Liver (tissue), 8 donors: ENCODE measurements at regions not wholly inside any gene's neighbourhood (a gene's known extent, or its start where the extent isn't known, plus 50 kb on each side); places are given as distances from the start of the nearest gene placed in this dataset.

Experiments
- DNase-seq: peaks from one replicate; pipeline ENCODE4 v3.0.0-alpha.2; 2017; ENCODE audit warnings: low spot score
- H3K27ac ChIP-seq, 2 donors: one replicate each; pipeline ENCODE4 v1.7.0; 2013; ENCODE audit warnings: inconsistent platforms in 2 of 2, low read length in 2 of 2, control low read depth in 1 of 2, low read depth in 1 of 2, mild to moderate bottlenecking in 1 of 2
- H3K27me3 ChIP-seq, 4 donors: one replicate each; pipeline versions ENCODE4 v1.6.1 to v1.7.0; 2013; ENCODE audit warnings: low read length in 3 of 4, inconsistent platforms in 1 of 4, mild to moderate bottlenecking in 1 of 4, moderate library complexity in 1 of 4; ENCODE audit not compliant: control insufficient read depth in 4 of 4, insufficient read depth in 4 of 4
- H3K36me3 ChIP-seq, 4 donors: one replicate each; pipeline versions ENCODE4 v1.6.1 to v1.7.0; 2013; ENCODE audit warnings: low read length in 3 of 4, mild to moderate bottlenecking in 3 of 4, low read depth in 1 of 4, moderate library complexity in 1 of 4; ENCODE audit not compliant: control insufficient read depth in 4 of 4, insufficient read depth in 3 of 4
- H3K4me1 ChIP-seq, 4 donors: one replicate each; pipeline versions ENCODE4 v1.6.1 to v1.7.0; 2013; ENCODE audit warnings: low read length in 3 of 4, mild to moderate bottlenecking in 3 of 4, moderate library complexity in 1 of 4; ENCODE audit not compliant: control insufficient read depth in 4 of 4, insufficient read depth in 4 of 4
- H3K4me3 ChIP-seq, 3 donors: one replicate each; pipeline versions ENCODE4 v1.6.1 to v1.7.0; 2013; ENCODE audit warnings: low read length in 3 of 3, control low read depth in 1 of 3, low read depth in 1 of 3, mild to moderate bottlenecking in 1 of 3
- H3K9ac ChIP-seq, 2 donors: one replicate each; pipeline ENCODE4 v1.7.0; 2013; ENCODE audit warnings: low read length in 2 of 2, mild to moderate bottlenecking in 2 of 2, moderate library complexity in 2 of 2, control low read depth in 1 of 2, low read depth in 1 of 2
- H3K9me3 ChIP-seq, 4 donors: one replicate each; pipeline versions ENCODE4 v1.6.1 to v1.7.0; 2013; ENCODE audit warnings: low read length in 3 of 4; ENCODE audit not compliant: control insufficient read depth in 4 of 4
- CTCF ChIP-seq: fragments of 150-350 bp; IDR thresholded peaks from 2 replicates; pipeline ENCODE4 v1.5.1; 2017; ENCODE audit warnings: improper control_type of control experiment, low read depth, low read length; ENCODE audit not compliant: missing input control
- EGR1 ChIP-seq, 2 donors: IDR thresholded peaks; 2 replicates each; pipeline ENCODE4 v1.6.1; 2016 to 2018; ENCODE audit warnings: antibody characterized with exemption in 2 of 2, low read depth in 2 of 2
- FOXA1 ChIP-seq: IDR thresholded peaks from 2 replicates; pipeline ENCODE4 v1.6.1; 2016; ENCODE audit warnings: antibody characterized with exemption
- FOXA2 ChIP-seq: IDR thresholded peaks from 2 replicates; pipeline ENCODE4 v1.6.1; 2016; ENCODE audit warnings: antibody characterized with exemption
- GABPA ChIP-seq, 2 donors: IDR thresholded peaks in 1 of 2; conservative IDR thresholded peaks in 1 of 2; 2 replicates each; pipeline ENCODE4 v1.6.1; 2016; ENCODE audit warnings: antibody characterized with exemption in 2 of 2, mild to moderate bottlenecking in 1 of 2, moderate library complexity in 1 of 2
- HNF4A ChIP-seq, 2 donors: conservative IDR thresholded peaks; 2 replicates each; pipeline ENCODE4 v1.6.1; 2016; ENCODE audit warnings: antibody characterized with exemption in 2 of 2, mild to moderate bottlenecking in 2 of 2
- HNF4G ChIP-seq: IDR thresholded peaks from 2 replicates; pipeline ENCODE4 v1.6.1; 2016; ENCODE audit warnings: antibody characterized with exemption
- NR2F2 ChIP-seq: IDR thresholded peaks from 2 replicates; pipeline ENCODE4 v1.6.1; 2016; ENCODE audit warnings: antibody characterized with exemption
- RAD21 ChIP-seq, 2 donors: IDR thresholded peaks; 2 replicates each; pipeline ENCODE4 v1.6.1; 2016; ENCODE audit warnings: antibody characterized with exemption in 2 of 2, mild to moderate bottlenecking in 2 of 2
- RXRA ChIP-seq, 2 donors: IDR thresholded peaks; 2 replicates each; pipeline ENCODE4 v1.6.1; 2017 to 2018; ENCODE audit warnings: antibody characterized with exemption in 2 of 2, mild to moderate bottlenecking in 1 of 2
- SP1 ChIP-seq: IDR thresholded peaks from 2 replicates; pipeline ENCODE4 v1.6.1; 2018; ENCODE audit warnings: antibody characterized with exemption, mild to moderate bottlenecking
- TAF1 ChIP-seq: conservative IDR thresholded peaks from 2 replicates; pipeline ENCODE4 v1.6.1; 2016; ENCODE audit warnings: antibody characterized with exemption, mild to moderate bottlenecking
- YY1 ChIP-seq: IDR thresholded peaks from 2 replicates; pipeline ENCODE4 v1.6.1; 2016; ENCODE audit warnings: antibody characterized with exemption, mild to moderate bottlenecking
- WGBS: extraction: QIAGEN DNeasy Blood & Tissue Kit; methylation state at CpG from one replicate; pipeline ENCODE4 v1.1.7; 2013; 5-methylcytosine and 5-hydroxymethylcytosine counted together
- TF ChIP-seq, protein P1 (sequence below): IDR thresholded peaks from 2 replicates; pipeline ENCODE4 v1.6.1; 2016; ENCODE audit warnings: antibody characterized with exemption
- TF ChIP-seq, protein P2 (sequence below): IDR thresholded peaks from 2 replicates; pipeline ENCODE4 v1.6.1; 2016; ENCODE audit warnings: antibody characterized with exemption
- TF ChIP-seq, protein P3 (sequence below): IDR thresholded peaks from 2 replicates; pipeline ENCODE4 v1.6.1; 2016; ENCODE audit warnings: antibody characterized with exemption
- donor health status: healthy.
- donor health status: healthy.
- donor health status: healthy.
- donor health status: healthy.
- donor health status: healthy.

DNA sequence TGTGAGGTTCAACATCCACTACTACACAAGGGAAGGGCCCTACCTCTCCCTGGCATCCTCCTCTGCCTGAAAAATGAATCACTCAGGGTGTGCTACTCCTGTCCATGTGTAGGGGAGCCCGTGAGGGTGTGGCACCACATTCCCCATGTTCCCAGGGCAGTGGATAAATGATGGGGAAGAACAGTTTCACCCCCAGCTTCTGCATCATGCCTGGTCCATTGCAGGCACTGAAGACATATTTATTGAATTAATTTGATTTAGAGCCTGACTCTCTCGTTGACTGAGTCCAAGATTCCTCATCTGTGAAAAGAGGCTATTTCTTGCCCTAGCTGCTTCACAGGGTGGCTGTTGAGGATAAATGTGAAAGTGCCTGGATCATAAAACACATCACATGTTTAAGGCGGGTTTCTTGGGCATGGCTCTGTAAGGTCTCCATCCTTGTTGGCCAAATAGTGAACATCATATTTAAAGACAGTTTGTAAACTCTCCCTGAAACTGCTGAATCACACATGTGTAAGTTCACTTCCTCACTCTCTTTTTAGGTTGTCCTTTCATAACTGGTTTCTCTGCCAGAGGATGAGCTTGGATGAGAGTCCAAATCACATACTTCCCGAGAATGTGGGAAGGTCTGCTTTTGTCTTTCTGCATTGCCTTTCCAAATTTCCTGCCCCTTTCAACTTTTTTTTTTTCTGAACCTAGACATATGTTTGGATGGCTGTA, 79.7 kb upstream of the FYN start:
- H3K9ac ChIP-seq, result no peak overlapping the region
- H3K4me1 ChIP-seq, result no peaks in the 10 kb centered on the region
- no peak overlapping the region for H3K27ac ChIP-seq
- WGBS, result 81% methylated on average over 4 of the region's 4 CpGs
- H3K27me3 ChIP-seq, result no peaks in the 10 kb centered on the region
- no peak for TF ChIP-seq TAF1
- no peak for TF ChIP-seq EGR1 (IDR thresholded peaks at IDR 0.05; ENCODE audit: low read depth in 2 of 2)
- TF ChIP-seq FOXA1, result no peak
- TF ChIP-seq, protein P1, sequence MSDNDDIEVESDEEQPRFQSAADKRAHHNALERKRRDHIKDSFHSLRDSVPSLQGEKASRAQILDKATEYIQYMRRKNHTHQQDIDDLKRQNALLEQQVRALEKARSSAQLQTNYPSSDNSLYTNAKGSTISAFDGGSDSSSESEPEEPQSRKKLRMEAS, result no peak
- no peak for TF ChIP-seq RXRA (IDR thresholded peaks at IDR 0.05)
- TF ChIP-seq FOXA2, result no peak
- no peak for TF ChIP-seq HNF4A (conservative IDR thresholded peaks at IDR 0.05)
- no peak for TF ChIP-seq HNF4G
- TF ChIP-seq, protein P2, sequence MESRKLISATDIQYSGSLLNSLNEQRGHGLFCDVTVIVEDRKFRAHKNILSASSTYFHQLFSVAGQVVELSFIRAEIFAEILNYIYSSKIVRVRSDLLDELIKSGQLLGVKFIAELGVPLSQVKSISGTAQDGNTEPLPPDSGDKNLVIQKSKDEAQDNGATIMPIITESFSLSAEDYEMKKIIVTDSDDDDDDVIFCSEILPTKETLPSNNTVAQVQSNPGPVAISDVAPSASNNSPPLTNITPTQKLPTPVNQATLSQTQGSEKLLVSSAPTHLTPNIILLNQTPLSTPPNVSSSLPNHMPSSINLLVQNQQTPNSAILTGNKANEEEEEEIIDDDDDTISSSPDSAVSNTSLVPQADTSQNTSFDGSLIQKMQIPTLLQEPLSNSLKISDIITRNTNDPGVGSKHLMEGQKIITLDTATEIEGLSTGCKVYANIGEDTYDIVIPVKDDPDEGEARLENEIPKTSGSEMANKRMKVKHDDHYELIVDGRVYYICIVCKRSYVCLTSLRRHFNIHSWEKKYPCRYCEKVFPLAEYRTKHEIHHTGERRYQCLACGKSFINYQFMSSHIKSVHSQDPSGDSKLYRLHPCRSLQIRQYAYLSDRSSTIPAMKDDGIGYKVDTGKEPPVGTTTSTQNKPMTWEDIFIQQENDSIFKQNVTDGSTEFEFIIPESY, result no peak
- TF ChIP-seq YY1, result no peak
- no peak for TF ChIP-seq SP1
- no peak for TF ChIP-seq CTCF
- no peak for TF ChIP-seq GABPA (IDR thresholded peaks at IDR 0.05 in 1 of 2, conservative IDR thresholded peaks at IDR 0.05 in 1 of 2)
- no peak for TF ChIP-seq RAD21 (IDR thresholded peaks at IDR 0.05)
- TF ChIP-seq, protein P3, sequence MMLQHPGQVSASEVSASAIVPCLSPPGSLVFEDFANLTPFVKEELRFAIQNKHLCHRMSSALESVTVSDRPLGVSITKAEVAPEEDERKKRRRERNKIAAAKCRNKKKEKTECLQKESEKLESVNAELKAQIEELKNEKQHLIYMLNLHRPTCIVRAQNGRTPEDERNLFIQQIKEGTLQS, result no peak
- DNase-seq, result no peak
- H3K9me3 ChIP-seq, result no peaks in the 10 kb centered on the region
- H3K36me3 ChIP-seq, result no peaks in the 10 kb centered on the region
- H3K4me3 ChIP-seq, result no peak overlapping the region

DNA sequence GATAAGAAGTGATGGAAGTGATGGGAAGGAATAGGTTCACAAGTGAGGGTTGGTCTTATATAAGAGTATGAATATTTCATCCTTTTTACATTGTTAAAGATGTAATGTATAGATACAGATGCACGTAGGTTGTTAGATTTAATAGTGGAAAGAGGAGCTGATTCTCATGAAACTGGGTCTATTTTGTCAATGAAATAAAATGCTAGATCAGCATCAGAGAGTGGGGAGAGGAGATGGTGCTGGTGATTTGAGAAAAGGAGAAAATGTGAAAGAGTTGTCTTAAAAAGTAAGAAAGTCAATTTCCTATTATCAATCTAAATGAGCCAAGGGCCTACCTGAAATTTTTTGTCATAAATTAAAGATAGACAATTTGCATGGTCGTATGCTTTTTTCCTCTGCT, 82.8 kb upstream of the FYN start:
- no peaks in the 10 kb centered on the region for H3K36me3 ChIP-seq
- no peak overlapping the region for H3K9ac ChIP-seq
- TF ChIP-seq TAF1, result no peak
- no peak for TF ChIP-seq GABPA (IDR thresholded peaks at IDR 0.05 in 1 of 2, conservative IDR thresholded peaks at IDR 0.05 in 1 of 2)
- no peak for TF ChIP-seq NR2F2
- TF ChIP-seq CTCF, result no peak
- 64% methylated on average over 2 of the region's 2 CpGs for WGBS
- H3K4me1 ChIP-seq, result no peaks in the 10 kb centered on the region
- DNase-seq, result no peak
- no peaks in the 10 kb centered on the region for H3K9me3 ChIP-seq
- H3K4me3 ChIP-seq, result no peak overlapping the region
- no peaks in the 10 kb centered on the region for H3K27me3 ChIP-seq
- H3K27ac ChIP-seq, result no peak overlapping the region
